ENCODE measurements at regions not wholly inside any gene's neighbourhood (a gene's known extent, or its start where the extent isn't known, plus 50 kb on each side); places are given as distances from the start of the nearest gene placed in this dataset.

DNA sequence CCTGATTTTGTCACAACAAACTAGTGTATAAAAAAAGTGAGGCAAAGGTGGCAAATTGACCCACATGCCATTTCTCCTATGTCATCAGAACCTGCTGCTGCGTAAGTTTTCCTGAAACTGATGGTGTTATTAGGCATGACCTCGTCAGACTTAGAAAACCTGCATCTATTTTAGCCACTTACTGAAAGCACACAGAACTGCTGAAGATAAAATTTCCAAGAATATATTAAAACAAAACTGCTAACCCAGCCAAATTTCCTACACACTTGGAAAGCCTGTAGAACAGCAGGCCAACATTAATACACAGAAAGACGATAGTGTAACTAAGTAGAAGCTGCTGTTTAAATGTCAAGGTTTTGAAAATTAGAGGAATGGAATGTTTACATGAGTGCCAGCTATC is 674.5 kb upstream of the CXADR start:
- DNase-seq (no peak), ATAC-seq (no peak)
- intact Hi-C loops (cut with DNase I, micrococcal nuclease), result no loop called here

DNA sequence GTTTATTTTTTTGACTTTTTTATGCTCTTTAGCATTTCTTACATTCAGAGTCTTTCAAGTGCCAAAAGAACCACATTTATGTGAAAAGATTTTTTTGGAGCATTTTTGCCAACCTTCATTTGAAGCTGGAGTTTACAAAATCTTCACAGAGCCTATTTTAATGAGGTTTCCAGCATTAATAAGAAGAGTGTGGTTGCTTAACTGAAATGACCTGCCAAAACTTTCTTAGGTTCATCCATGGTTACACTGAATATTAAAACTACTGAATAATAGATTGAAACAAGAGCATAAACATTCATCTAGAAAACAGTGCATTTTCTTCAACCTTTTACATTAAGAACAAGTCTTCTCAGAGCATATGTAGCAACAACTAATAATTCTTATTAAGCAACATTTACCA is 672.3 kb upstream of the CXADR start:
- intact Hi-C loops (cut with DNase I, micrococcal nuclease), result no loop called here

DNA sequence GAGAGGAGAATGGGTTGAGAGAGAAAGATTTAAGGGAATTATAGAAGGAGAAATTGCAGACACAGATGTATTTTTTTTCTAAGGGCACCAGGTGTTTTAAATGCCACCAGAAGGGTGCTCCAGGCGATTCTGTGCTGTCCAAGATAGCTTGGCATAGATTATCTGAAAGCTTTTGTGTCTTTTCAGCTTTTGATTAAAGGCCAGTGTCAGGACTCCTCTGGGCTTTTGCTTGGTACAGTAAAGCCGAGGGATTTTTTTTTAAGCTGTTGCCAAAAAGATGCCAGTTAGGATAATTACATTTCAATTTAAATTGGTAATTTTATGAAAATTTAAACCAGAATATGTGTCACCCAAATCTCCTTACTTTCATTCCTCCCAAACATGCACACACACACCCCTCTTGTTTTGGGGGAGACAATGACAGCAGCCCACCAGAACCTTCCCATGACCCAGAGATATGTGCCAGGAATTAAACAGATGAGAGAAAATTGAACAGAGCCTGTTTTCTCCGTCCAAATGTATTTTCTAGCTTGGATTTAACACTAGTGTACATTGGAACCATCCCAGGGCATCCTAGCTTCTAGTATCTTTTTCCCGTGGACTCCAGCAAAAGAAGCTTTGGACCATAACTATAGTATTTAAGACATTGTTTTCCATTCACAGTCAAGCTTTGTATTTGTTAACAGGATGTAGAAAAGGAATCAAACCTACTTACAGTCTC is 670.7 kb upstream of the CXADR start:
- ATAC-seq (no peak), DNase-seq (no peak)
- intact Hi-C loops (cut with DNase I, micrococcal nuclease), result no loop called here

More for the DNA sequence above, 672.3 kb upstream of the CXADR start:
- DNase-seq (no peak), ATAC-seq (no peak)

DNA sequence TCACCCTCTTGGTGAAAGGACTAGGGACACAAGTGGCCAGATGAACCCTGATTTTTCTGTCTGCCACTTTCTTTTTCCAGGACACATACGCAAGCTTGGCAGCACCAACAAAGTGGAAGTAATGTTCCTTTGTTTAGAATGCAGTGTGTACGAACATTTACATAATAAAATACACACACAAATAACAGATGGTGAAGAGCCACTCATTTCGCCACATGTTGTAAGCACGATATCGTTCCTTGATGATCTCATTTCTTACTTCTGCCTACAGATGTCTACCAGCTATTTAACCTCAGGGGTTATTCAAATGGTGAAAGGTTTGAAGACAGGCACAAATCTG is 670.2 kb upstream of the CXADR start:
- intact Hi-C loops (cut with DNase I, micrococcal nuclease), result no loop called here
- DNase-seq (no peak), ATAC-seq (no peak)

DNA sequence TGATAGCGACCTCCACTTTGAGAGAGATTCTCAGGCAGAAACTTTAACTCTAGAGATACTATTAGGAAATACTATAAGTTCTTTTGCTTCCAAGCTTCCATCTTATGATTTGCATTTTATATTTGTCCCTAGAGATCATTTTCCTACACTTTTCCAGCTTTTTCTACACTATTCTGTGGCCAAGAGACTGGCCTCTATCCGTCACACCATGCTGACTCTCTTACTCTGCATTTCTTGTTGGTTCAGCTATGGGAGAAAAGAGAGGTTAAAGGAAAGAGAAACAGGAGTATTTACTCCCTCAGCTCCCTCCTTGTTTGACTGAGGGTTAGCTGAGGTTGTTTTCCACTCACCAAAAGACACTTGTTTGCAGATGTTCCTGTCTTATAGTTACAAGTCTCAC is 665.6 kb upstream of the CXADR start:
- ATAC-seq (no peak), DNase-seq (no peak)
- intact Hi-C loops (cut with DNase I, micrococcal nuclease), result no loop called here

DNA sequence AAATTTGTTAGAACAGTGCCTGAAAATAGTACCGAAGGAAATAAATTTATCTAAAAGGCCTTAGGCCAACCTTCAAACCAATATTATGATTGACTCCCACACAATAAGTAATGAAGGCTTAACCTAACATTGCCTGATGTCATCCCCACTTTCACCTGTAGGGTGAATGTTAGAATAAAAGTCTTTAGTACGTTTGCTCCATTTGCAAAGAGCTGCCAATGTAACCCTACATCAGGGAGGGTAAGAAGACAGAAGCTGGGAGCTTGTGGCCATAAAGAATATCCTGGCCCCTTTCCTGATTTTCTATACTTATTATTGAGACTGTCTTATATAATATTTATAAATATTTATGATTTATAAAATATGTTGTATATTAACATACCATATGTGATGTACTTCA is 661.8 kb upstream of the CXADR start:
- DNase-seq, result no peak
- no peak for ATAC-seq
- intact Hi-C loops (cut with DNase I, micrococcal nuclease), result no loop called here

DNA sequence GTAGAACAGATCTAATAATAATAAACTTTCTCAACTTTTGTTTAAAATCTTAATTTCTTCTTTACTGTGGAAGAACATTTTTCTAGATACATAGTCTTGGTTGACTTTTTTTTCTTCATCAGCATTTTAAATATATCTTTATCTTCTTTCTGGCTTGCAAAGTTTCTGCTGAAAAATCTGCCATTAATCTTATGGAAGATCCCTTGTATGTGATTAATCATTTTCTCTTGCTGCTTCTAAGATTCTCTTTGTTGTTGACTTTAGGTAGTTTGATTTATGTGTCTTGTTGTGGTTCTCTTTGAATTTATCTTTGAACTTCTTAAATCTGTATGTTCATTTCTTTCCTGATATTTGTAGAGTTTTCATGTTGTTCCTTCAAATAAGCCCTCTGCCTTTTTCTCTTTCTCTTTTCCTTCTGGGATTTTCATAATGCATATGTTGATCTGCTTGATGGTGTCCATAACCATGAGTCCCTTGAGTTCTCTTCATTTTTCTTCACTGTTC is 657.6 kb upstream of the CXADR start:
- DNase-seq (no peak), ATAC-seq (no peak)
- intact Hi-C loops (cut with DNase I, micrococcal nuclease), result no loop called here

DNA sequence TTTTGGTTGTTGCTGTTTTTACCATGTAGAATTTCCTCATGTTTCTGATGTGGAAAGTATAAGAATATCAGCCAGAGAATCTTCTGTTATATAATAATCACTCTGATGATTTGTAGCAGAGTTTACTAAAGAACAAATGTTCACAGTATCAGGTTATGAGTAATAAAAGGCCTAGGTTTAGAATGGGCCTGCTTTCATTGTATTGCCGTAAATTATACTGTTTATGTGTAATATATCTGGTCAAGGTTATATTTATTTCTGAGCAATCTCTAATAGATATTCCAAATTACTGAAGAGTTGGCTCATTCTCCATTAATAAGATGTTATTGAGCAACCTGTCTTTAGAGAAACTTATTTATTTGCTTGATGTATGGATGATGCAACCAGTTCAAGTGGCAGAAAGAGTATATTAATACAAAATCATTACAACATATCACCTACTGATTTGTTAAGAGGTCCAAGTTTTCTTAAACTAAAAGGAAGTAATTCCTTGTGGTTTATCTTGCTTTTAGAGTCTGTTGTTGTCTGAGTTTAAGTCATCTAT is 649.4 kb upstream of the CXADR start:
- DNase-seq (no peak), ATAC-seq (no peak)
- intact Hi-C loops (cut with DNase I, micrococcal nuclease), result no loop called here

DNA sequence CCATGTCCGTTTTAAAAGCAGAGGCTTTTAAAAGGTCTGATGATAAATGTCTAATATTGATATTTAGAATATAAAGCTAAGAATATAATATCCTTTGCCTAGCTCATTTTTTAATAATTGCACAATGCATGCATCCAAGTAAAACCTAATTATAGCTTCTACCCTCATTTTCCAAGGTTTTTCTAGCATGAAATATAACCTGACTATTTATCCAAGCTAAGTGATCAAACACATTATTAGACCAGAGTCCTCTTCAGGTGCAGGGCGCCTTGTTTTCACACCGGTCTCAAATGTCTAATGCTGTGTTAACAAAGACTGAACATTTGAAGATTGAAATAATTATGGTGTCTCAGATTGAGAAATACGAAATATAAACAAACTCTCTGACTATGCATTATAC is 648.9 kb upstream of the CXADR start:
- ATAC-seq (no peak), DNase-seq (no peak)
- intact Hi-C loops (cut with DNase I, micrococcal nuclease), result no loop called here

DNA sequence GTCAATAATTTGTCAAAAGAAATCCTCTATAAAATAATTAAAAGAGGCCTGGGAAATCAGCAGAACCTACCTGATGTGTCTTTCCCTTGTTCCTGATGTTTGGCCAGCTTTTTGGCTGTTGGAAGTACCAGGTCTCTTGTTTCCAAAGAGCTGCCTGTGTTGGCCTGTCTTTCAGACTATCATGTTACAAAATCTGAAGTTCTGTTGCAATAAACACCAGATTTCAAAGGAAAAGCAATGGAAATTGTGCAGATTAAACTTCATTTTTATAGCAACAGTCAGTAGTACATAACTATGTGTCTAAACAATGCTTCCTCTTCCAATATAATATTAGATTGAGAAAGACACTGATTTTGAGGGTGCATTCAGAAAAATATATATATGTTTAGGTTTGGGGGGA is 647.2 kb upstream of the CXADR start:
- ATAC-seq (no peak), DNase-seq (no peak)
- intact Hi-C loops (cut with DNase I, micrococcal nuclease), result no loop called here

DNA sequence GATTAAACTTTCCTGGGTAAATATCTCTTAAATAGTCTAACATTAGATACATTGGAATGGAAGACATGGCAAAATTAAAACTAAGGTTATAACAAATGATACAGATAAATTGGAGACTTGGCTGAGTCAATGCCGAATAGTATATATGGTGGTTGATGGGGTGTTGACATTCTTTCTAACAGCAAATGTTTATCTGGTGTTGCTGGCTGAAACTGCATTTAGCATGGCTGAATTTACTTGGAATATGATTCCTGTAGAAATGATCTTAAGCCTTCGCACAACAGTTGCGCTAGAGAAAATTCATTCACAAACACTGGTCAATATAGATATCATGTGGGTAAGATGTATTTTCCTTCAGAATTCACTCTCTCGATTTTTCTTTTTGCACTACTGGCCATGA is 646.0 kb upstream of the CXADR start:
- intact Hi-C loops (cut with DNase I, micrococcal nuclease), result no loop called here
- DNase-seq, result no peak
- no peak for ATAC-seq

DNA sequence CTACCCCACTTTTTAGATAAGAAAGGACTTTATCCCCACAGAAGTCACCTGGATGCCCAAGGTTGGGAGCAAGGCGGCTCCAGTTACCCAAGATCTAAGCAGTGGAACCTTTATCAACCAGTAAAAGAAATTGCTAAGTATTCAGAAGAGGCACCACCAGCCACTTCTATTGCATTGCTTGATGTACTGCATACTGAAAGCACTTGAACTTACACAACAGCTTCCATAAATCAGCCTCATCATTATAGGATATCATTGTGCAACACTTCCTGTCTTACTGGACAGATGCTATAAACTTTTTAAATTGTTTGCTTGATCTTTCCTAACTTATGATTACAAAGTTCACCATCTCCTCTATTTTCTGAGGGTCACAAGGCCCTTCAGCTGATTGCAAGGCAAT is 642.7 kb upstream of the CXADR start:
- DNase-seq (no peak), ATAC-seq (no peak)
- intact Hi-C loops (cut with DNase I, micrococcal nuclease), result no loop called here

DNA sequence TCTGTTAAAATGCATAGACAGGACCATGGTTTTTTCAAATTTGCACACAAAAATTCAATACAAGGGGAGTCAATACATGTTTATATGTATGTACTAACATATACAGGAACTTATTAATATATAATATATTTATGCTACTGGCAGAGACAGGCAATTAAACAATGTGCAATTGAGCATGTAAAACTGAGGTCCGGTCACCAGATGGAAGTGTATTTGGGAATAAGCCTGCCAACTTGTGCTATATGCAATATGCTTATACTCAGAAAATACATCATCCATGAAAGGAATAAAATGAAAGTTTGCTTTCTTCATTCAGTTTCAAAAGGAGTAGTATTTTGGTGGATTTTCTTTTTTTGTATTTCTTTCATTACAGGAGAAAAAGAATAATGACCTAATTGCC is 640.2 kb upstream of the CXADR start:
- DNase-seq (no peak), ATAC-seq (no peak)
- intact Hi-C loops (cut with DNase I, micrococcal nuclease), result no loop called here

DNA sequence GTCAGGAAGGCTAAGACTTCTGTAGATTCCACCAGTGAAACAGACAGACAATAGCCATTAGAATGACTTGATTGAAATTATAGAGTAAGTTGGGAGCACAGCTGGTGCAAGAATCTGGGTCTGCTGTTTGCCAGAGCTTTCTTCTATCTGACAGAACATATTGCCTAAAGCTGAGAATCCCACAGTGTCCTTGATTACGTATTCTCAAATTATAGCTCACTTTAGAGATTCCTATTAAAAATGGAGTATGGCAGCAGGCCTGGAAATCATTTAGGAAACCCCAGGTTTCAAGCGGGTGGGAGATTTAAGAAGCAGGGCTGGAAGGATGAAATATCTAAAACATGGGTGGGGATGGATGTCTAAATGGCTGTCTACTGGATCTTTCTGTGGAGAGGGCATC is 639.7 kb upstream of the CXADR start:
- no peak for DNase-seq
- ATAC-seq, result no peak
- intact Hi-C loops (cut with DNase I, micrococcal nuclease), result no loop called here

DNA sequence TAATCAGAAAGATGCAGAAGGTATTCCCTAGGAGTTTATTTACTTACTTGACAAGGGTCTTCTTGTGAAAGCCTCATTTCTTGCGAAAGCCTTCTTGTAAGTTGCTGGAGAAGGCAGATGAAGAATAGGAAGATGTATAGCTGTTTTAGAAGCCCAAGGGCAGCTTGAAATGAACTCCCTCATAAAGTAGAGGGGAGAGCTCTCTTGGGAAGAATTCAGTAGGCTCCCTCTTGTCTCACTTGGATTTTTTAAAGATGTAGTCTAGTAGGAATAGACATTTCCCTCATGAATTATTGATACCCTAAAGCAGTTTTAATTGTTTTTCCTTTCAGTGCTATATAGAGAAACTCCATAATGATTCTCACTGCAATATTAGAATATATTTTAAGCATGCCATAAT is 639.2 kb upstream of the CXADR start:
- intact Hi-C loops (cut with DNase I, micrococcal nuclease), result no loop called here
- no peak for ATAC-seq
- no peak for DNase-seq

DNA sequence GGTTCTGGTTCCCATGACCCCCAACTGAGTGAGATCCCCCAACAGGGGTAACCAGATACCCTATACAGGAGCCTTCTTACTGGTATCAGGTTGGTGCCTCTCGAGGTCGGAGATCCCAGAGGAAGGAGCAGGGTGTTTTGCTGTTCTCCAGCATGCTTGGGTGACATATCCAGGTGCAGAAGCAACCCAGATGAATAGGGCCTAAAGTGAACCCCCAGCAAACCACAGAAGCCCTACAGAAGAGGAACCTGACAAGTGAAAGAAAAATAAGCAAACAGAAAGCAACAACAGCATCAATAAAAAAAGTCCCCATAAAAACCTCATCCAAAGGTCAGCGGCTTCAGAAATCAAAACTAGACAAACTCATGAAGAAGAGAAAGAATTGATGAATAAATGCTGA is 633.4 kb upstream of the CXADR start:
- DNase-seq (no peak), ATAC-seq (no peak)
- intact Hi-C loops (cut with DNase I, micrococcal nuclease), result no loop called here

DNA sequence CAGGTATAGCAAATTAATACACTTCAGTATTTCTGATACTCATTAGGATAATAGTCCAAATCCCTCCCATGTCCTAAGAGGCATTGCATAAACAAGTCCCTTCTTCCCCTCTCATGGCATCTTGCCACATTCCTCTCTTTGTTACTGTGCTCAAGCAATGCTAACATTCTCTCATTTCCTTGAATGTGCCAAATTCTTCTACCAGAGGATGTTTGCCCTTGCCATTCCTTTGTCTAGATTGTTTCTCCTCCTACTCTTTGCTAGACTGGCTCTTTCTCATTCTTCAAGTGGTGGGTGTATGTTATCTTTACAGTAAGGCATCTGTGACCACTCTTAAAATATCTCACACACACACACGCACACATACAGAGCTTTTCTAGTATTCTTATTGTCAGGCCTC is 621.0 kb upstream of the CXADR start:
- intact Hi-C loops (cut with DNase I, micrococcal nuclease), result no loop called here
- no peak for ATAC-seq
- DNase-seq, result no peak

DNA sequence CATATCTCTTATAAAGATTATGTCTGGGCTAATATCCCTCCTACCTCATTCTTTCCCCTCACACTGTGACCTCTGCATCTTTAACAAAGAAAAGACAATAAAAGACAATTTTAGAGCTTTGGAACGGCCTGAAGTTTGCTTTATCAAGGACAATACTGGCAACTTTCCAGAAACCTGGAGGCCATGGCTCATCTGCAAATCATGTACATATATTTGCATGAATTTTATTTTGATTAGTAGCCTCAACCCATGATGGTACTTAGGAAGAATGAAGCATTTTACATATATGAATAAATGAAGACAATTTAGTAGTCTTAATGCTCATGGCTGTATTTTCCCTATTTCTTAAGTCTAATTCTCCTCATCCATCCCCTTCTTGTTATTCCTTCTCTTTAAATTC is 612.2 kb upstream of the CXADR start:
- intact Hi-C loops (cut with DNase I, micrococcal nuclease), result no loop called here
- DNase-seq (no peak), ATAC-seq (no peak)

DNA sequence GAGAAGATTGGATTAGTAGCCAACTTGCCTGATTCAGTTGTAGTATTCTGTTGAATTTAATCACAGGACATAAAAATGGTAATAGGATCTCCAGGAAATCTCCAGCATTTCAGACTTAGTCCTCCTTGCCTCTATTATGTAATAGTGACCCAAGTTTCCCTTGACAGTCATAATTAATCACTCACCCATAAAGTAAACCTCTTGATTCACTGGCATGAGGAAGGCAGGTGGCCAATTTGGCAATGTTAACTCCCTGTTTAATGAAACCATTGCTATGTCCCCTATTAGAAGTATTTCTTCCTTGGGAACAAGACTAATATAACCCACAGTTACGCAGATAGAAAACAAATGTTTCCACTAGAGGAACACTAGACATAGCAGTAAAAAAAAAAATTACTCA is 604.8 kb upstream of the CXADR start:
- DNase-seq, result no peak
- ATAC-seq, result no peak
- intact Hi-C loops (cut with DNase I, micrococcal nuclease), result no loop called here

DNA sequence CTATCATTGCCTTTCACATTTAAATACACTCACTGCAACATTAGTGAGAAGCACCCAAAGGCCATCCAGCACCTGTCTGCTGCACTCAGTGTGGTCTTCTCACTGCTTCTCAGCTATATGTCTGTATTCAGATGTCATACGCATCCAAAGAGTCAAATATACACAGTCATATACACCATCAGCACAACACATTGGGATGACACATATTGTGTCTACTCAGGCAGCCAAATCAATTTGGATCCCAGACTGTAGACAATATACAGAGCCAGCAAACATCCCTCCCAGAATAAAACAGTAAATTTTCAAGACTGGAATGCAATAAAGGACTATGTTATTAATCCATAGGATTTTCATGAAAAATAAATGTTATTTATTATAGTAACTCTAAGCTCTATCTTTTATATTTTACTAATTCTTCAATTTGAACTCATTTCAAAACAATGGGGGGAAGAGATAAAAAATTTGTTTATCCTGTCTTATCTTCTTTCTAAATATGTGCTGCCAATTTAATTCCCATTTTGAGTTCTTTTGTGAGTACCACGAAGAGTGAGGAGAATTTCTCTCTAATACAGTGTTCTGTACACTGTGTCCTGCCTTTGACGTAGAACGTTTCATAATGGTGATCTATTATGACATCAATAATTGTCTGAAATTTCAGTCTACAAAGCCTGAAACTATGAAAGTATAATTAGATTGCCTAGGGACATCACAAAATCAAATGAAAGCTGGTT is 602.2 kb upstream of the CXADR start:
- DNase-seq (no peak), ATAC-seq (no peak)
- intact Hi-C loops (cut with DNase I, micrococcal nuclease), result no loop called here

DNA sequence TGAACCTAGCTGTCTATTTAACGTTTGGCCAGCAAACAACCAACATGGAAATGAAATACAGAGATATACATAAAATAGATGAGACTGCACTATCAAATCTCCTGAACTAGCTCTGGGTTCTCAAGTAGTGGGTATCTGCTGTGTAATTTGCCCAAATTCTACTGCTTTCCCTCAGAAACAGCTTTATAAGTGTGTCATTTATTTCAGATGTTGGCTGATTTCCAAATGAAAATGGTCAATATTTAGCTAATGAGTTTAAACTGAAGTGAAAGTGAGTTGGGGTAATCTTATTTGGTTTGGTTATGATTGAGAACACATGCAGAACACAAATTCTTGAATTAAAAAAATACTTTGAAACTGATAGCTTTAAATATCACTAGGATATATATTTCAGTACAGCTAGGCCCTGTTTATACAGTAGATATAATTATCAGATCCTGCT is 601.7 kb upstream of the CXADR start:
- no peak for DNase-seq
- no peak for ATAC-seq
- intact Hi-C loops (cut with DNase I, micrococcal nuclease), result no loop called here
